ENCODE measurements at regions not wholly inside any gene's neighbourhood (a gene's known extent, or its start where the extent isn't known, plus 50 kb on each side); places are given as distances from the start of the nearest gene placed in this dataset.

- TF ChIP-seq CTCF (IDR thresholded peaks at IDR 0.05; ENCODE audit: insufficient read depth, low read depth, low read length): no peak
- no peak for TF ChIP-seq EZH2 (IDR thresholded peaks at IDR 0.05; ENCODE audit: insufficient read depth, low read length)
Measured at GRCh38 chr20:12056839-12057238, 139.1 kb downstream of the BTBD3 start.
